ENCODE measurements at regions not wholly inside any gene's neighbourhood (a gene's known extent, or its start where the extent isn't known, plus 50 kb on each side); places are given as distances from the start of the nearest gene placed in this dataset.

DNA sequence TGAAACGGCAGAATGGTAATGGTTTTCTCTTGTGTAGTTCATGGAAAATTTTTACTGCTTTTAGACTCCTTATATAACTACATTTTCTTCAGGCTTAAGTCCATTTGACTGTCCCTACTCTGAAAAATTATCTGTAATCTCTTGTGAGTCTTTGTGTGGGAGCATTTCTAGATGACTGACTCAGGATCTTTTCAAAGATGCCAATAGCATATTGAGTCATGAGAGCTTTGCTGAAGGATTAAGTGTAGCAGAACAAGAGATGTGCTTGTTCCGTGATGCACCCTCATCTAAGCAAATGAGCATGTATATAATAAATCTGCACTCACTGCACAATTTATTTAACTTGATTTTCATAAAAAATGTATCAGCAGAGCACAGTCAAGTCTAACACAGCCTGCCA, 298.7 kb upstream of the CDH6 start (continued):
- TF ChIP-seq CREB1 (IDR thresholded peaks at IDR 0.05), result no peak
- no peak for TF ChIP-seq HDAC2 (IDR thresholded peaks at IDR 0.05; ENCODE audit: borderline replicate concordance in 1 of 2, low read depth in 2 of 2, low read length in 2 of 2)
- no peak for TF ChIP-seq RNF2 (IDR thresholded peaks at IDR 0.05; ENCODE audit: borderline replicate concordance, low read depth, low read length, missing control alignments, poor library complexity, severe bottlenecking)
- no peak for TF ChIP-seq CTBP2 (IDR thresholded peaks at IDR 0.05; ENCODE audit: borderline replicate concordance, insufficient read depth, insufficient read length, low read length)
- no peak for TF ChIP-seq PHF8 (conservative IDR thresholded peaks at IDR 0.05; ENCODE audit: low read depth, low read length)
- no peak for TF ChIP-seq TBP (IDR thresholded peaks at IDR 0.05; ENCODE audit: low read depth, low read length)
- TF ChIP-seq KDM4A (IDR thresholded peaks at IDR 0.05; ENCODE audit: low read depth, low read length, severe bottlenecking), result no peak
- no peak for TF ChIP-seq NRF1 (IDR thresholded peaks at IDR 0.05; ENCODE audit: low read depth, low read length)

Data from H1 (cell line).